ENCODE measurements at regions not wholly inside any gene's neighbourhood (a gene's known extent, or its start where the extent isn't known, plus 50 kb on each side); places are given as distances from the start of the nearest gene placed in this dataset.
"Not testable (repeated sequence)": the region's sequence is repeated elsewhere in the genome, so short reads cannot be mapped to it uniquely, and the experiment has no call there.

DNA sequence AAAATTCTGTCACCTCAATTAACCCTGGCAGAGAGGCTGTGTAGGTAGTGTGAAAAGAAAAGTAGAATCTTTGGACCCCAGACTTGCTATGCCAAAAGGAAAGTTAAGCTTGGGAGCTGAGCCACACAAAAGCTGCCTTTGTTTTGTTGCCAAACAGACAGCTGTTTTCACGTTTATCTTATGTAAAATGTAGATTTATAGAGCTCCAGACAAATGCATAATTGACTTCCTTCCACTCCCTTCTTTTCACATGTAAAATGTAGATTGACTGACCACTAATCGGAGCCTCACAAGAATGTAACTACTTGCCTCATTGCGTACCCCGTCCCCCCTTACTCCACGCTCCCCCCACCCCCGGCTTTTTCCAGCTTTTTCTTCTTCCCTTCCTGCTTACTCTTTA is 2302.2 kb upstream of the RAG2 start:
- DNase-seq (ENCODE audit: low read depth in 4 of 4, low spot score in 1 of 4), result no peak

- DNase-seq (ENCODE audit: low read depth in 4 of 4, low spot score in 1 of 4), result not testable (repeated sequence)
These were observed 2296.2 kb upstream of the RAG2 start for GRCh38 chr11:38894201-38894600.

- no peak for DNase-seq (ENCODE audit: low read depth in 4 of 4, low spot score in 1 of 4)
These were observed 2286.3 kb upstream of the RAG2 start for GRCh38 chr11:38884145-38884865.

- no peak for DNase-seq (ENCODE audit: low read depth in 4 of 4, low spot score in 1 of 4)
These were observed 2269.3 kb upstream of the RAG2 start for GRCh38 chr11:38867338-38867737.

DNA sequence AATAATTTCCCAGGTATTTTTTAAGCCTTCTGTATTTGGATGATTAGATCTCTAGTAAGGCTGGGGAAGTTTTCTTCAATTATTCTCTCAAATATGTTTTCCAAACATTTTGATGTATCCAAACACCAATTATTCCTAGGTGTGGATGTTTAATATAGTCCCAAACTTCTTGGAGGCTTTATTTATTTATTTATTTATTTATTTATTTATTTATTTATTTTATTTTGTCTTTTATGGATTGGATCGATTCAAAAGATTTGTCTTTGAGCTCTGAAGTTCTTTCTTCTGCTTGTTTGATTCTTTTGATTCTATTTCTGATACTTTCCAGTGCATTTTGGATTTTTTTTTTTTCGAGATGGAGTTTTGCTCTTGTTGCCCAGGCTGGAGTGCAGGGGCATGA is 2267.9 kb upstream of the RAG2 start:
- DNase-seq (ENCODE audit: low read depth in 4 of 4, low spot score in 1 of 4), result no peak

- no peak for DNase-seq (ENCODE audit: low read depth in 4 of 4, low spot score in 1 of 4)
These were observed 2245.0 kb upstream of the RAG2 start for GRCh38 chr11:38842991-38843390.

- DNase-seq (ENCODE audit: low read depth in 4 of 4, low spot score in 1 of 4), result no peak
These were observed 2241.0 kb upstream of the RAG2 start for GRCh38 chr11:38839071-38839470.

- no peak for DNase-seq (ENCODE audit: low read depth in 4 of 4, low spot score in 1 of 4)
These were observed 2237.9 kb upstream of the RAG2 start for GRCh38 chr11:38835966-38836365.

DNA sequence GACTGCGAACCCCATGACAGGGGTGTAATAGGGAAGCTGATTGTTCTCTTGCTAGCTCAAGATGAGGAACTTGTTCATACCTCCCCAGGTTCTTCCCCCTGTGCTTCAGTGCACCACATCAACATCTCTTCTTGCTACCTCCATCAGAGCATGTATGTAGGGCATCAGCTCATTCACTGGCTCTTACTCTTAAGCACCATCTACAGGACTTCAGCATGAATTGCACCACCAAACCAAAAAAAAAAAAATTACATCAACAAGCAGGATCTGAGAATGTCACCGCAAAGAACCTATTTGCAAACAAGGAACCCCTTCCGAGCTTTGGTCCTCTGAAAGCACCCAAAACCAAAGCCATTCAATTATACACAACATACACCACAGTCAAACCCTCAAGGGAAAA is 2226.5 kb upstream of the RAG2 start:
- DNase-seq (ENCODE audit: low read depth in 4 of 4, low spot score in 1 of 4), result no peak

GRCh38 chr11:38821786-38822185 is 2223.8 kb upstream of the RAG2 start:
- DNase-seq (ENCODE audit: low read depth in 4 of 4, low spot score in 1 of 4), result not testable (repeated sequence)

GRCh38 chr11:38819981-38820380 is 2221.9 kb upstream of the RAG2 start:
- no peak for DNase-seq (ENCODE audit: low read depth in 4 of 4, low spot score in 1 of 4)

DNA sequence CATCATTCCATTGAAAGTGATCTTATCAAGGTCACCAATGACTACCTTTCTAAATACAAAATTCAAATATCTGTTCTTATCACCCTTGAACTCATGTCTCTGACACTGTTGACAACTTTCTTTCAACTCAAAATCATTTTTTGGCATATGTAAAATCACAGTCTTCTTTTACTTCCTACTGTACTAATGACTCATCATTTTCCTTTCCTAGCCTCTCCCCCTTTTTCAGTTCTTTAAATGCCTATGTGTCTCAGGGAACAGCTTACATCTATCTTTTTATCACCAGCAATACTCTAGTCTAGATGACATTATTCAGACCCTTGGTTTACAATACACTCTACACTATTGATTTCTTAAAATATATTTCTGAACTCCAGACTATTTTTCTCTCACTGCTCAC is 2220.7 kb upstream of the RAG2 start:
- DNase-seq (ENCODE audit: low read depth in 4 of 4, low spot score in 1 of 4), result no peak

- DNase-seq (ENCODE audit: low read depth in 4 of 4, low spot score in 1 of 4), result no peak
These were observed 2216.6 kb upstream of the RAG2 start for GRCh38 chr11:38814670-38815069.

DNA sequence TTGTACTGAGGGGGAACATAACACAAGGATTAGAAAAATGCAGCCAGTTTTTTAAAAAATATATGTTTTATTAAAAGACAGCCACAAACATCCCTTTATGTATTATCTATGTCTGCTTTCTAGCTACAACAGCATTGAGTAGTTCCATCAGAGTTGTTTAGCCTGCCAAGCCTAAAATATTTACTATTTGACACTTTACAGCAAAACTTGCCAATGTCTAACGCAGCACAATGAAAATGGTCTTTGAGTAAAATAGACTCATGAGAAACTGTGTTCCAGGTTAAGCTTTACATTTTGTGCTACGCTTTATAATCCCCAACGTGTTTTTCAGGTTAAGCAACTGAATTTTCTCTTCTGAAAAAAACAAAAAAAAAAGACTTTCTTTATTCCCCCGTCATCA is 2211.5 kb upstream of the RAG2 start:
- DNase-seq (ENCODE audit: low read depth in 4 of 4, low spot score in 1 of 4), result no peak

DNA sequence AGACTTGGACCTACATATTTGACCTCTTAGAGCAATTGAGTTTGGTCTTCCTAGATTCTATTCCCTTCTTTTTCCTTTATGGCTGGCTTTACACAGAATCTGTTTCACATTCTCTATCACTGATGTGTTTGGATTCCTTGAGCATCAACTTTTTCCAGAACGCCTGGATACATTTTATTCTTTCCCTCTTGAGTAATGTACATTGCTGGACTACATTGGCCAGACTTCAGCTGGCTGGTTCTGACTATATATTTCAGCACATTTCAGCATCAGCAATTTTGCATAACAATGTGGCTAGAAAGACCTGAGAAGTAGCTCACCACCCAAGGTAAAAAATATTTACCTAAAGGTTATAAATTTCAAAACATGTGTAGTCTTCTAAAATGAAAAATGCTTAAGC is 2198.2 kb upstream of the RAG2 start:
- no peak for DNase-seq (ENCODE audit: low read depth in 4 of 4, low spot score in 1 of 4)

- no peak for DNase-seq (ENCODE audit: low read depth in 4 of 4, low spot score in 1 of 4)
These were observed 2197.0 kb upstream of the RAG2 start for GRCh38 chr11:38795027-38795426.

DNA sequence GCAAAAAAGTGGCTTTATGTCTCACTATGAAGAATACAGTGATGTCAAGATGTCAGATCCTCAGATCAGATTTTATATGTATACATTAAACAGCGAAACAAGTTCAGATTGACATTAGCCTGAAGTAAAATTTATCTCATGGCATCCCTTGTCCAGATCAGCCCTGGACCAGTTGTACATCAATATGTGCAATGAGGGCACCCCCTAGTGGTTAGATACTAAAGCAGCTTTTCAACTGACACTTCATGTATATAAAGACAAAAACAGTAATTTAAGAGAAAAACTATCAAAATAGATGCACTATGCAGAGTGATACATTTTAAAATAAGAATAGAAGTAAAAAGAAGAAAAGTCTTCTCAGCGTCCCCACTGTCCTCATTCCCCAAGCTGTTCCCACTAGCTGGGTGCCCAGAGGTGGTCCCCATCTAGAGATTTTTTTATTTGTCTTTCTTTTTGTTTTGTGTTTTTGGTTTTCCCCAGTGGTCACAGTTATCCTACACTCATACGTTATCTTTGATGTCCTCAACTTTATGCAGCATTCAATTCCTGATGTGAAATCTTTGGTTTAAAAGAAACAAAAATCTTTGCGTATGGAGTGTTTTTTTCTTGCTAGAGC is 2193.4 kb upstream of the RAG2 start:
- no peak for DNase-seq (ENCODE audit: low read depth in 4 of 4, low spot score in 1 of 4)

DNA sequence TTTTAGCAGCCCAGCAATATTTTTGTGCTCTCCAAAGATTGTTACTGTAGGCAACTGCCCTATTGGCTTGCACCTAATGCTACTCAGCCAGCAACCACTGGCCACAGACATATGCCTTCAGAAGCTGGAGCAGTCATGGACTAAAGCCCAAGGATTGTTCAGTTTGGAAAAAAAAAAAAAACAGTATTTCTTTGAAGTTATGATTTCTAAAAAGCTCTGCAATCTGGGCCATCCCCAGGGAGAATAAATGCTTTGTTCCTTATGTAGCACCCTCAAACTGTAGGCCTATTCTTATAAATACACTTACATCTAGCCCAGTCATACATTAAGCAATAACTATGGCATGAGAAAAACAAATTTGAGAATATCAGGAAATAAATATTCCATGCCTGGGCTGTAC is 2190.5 kb upstream of the RAG2 start:
- DNase-seq (ENCODE audit: low read depth in 4 of 4, low spot score in 1 of 4), result no peak

DNA sequence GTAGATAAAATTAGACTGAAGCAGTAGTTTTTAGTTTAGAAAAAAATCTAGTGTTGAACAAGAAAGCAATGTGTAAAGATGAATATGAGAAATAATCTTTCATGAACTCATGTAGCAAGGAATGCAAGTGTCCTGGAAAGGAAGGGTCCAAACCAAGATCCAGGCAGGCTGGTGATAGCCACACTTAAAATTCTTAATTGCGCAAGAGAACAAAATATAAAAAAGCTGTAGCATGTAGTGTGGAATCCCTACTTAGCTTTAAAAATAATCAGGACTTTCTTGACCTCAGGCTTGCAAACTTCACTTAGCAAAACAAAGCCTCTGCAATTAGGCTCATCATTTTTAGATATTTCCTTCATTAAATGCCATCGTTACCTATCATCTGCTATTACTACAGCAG is 2186.1 kb upstream of the RAG2 start:
- DNase-seq (ENCODE audit: low read depth in 4 of 4, low spot score in 1 of 4), result no peak

DNA sequence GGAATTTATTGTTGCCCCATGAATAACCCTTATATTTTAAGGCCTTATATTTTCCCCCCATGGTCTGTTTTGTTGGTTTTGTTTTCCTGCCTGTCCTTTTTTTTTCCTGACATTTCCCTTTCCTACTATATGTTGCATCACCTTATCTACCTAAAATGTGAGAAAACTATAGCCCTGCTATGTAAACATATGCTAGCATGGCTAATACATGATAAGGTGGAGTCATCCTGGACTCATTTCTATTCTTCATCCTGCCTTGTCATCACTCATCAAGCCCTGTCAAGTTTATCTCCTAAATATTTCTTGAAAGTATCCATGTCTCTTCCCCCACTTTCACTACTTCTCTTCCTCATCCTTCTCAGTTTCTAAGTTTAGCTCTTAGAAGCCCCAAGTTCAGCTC is 2168.8 kb upstream of the RAG2 start:
- no peak for DNase-seq (ENCODE audit: low read depth in 4 of 4, low spot score in 1 of 4)

DNA sequence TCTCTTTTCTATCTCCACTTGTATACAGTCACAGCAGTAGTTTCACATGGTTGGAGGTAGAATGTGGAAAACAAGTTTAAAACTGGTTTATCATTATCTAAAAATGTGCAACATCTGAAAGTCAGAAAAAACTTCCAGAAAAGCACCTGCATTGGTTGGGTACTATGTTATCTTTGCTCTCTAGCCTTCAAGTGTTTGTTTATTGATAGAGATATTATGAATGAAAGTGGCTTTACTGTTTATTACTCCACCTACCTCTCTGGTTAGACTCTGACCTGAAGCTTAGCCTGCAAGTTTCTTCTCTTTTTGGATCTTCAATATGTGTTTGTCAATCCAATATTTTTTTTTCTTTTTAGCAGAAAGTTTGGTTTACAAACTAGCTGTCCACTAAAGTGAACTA is 2161.4 kb upstream of the RAG2 start:
- no peak for DNase-seq (ENCODE audit: low read depth in 4 of 4, low spot score in 1 of 4)

- DNase-seq (ENCODE audit: low read depth in 4 of 4, low spot score in 1 of 4), result no peak
These were observed 2158.5 kb upstream of the RAG2 start for GRCh38 chr11:38756537-38756936.

- DNase-seq (ENCODE audit: low read depth in 4 of 4, low spot score in 1 of 4), result no peak
These were observed 2153.4 kb upstream of the RAG2 start for GRCh38 chr11:38751421-38751820.

Measured in stimulated activated CD4-positive, alpha-beta T cell treated with anti-CD3 and anti-CD28 coated beads, Interleukin-1b, Interleukin-23, amount 100 ng/mL, for 24 hours (primary cell).